K562 (cell line): ENCODE measurements at regions not wholly inside any gene's neighbourhood (a gene's known extent, or its start where the extent isn't known, plus 50 kb on each side); places are given as distances from the start of the nearest gene placed in this dataset.
A peak's percentile ranks its signal among the peaks of the same experiment; 100 is the strongest.

Experiments used
- ATAC-seq: fragments of 200-7000 bp; cut with Tn5 transposase; 3 replicates; pipeline ENCODE4 v1.9.1; 2020; ENCODE audit warnings: moderate library complexity
- BruUV-seq: library from RNA; stranded (reverse); fragments of 400-500 nt; replicated peaks from 2 replicates; lab custom pipeline; 2021; lab: Mats Ljungman, UMichigan
- CTCF ChIA-PET: fragments of 300-600 bp; formaldehyde crosslinking; extraction: SDS; loops from one replicate; lab custom pipeline; 2021; ENCODE audit warnings: low intra/inter-chr PET ratio; lab: Yijun Ruan, JAX
- POLR2A ChIA-PET: fragments of 300-600, 350-650 bp; sonication (Branson Sonifier 250); formaldehyde crosslinking; extraction: SDS; loops from one replicate; lab custom pipeline; 2021; ENCODE audit warnings: antibody characterized with exemption, inconsistent platforms; lab: Yijun Ruan, JAX
- DNase-seq, 4 experiments: peaks; one replicate each; pipeline versions ENCODE4 v3.0.0 to v3.0.0-alpha.2; 2011 to 2018; ENCODE audit warnings: low spot score in 3 of 4, mixed read lengths in 3 of 4; ENCODE audit errors: extremely low read depth in 1 of 4
- FAIRE-seq: peaks from 2 replicates; lab custom pipeline; 2011; peaks lifted over from hg19 to GRCh38; lab: Jason Lieb, UNC
- H2AFZ ChIP-seq: 2 replicates; pipeline ENCODE4 v1.6.0; 2011; ENCODE audit warnings: low read depth, low read length, control low read depth, inconsistent platforms
- H3K27ac ChIP-seq: fragments of 200-600 bp; 3 replicates; pipeline ENCODE4 v1.8.0; 2011; ENCODE audit warnings: low read depth, mild to moderate bottlenecking, control low read depth, inconsistent platforms, low read length, moderate library complexity, mixed read lengths; ENCODE audit errors: extremely low read depth
- H3K27me3 ChIP-seq, 2 experiments: fragments of 300-600 bp in 1 of 2; 2 replicates in 1 of 2; 3 replicates in 1 of 2; pipeline versions ENCODE4 v1.6.0 to v1.8.0; 2011; ENCODE audit warnings: inconsistent platforms in 2 of 2, low read length in 2 of 2, mild to moderate bottlenecking in 1 of 2, mixed read lengths in 1 of 2, moderate library complexity in 1 of 2; ENCODE audit not compliant: control insufficient read depth in 2 of 2, insufficient read depth in 2 of 2
- H3K36me3 ChIP-seq: fragments of 300-600 bp; 3 replicates; pipeline ENCODE4 v1.8.0; 2011; ENCODE audit warnings: mild to moderate bottlenecking, low read length, inconsistent platforms; ENCODE audit not compliant: control insufficient read depth, insufficient read depth
- H3K4me1 ChIP-seq, 2 experiments: fragments of 200-600 bp in 1 of 2; replicated peaks in 1 of 2; 2 replicates in 1 of 2; 3 replicates in 1 of 2; pipeline versions ENCODE4 v1.5.1 to v1.8.0; 2011; ENCODE audit warnings: inconsistent platforms in 2 of 2, low read length in 2 of 2, mild to moderate bottlenecking in 1 of 2, mixed read lengths in 1 of 2, moderate library complexity in 1 of 2; ENCODE audit not compliant: control insufficient read depth in 2 of 2, insufficient read depth in 2 of 2
- H3K4me2 ChIP-seq: 2 replicates; pipeline ENCODE4 v1.6.1; 2011; ENCODE audit warnings: low read length, control low read depth, inconsistent platforms, mixed read lengths; ENCODE audit not compliant: insufficient read depth
- H3K4me3 ChIP-seq: fragments of 200-600 bp; sonication (generic), shearing (Covaris generic); 2 replicates; pipeline ENCODE4 v1.5.1; 2016; ENCODE audit warnings: control low read depth, inconsistent platforms
- H3K79me2 ChIP-seq: fragments of 200-600 bp; 3 replicates; pipeline ENCODE4 v1.8.0; 2011; ENCODE audit warnings: low read length, inconsistent platforms; ENCODE audit not compliant: control insufficient read depth, insufficient read depth
- H3K9ac ChIP-seq, 2 experiments: 2 replicates each; pipeline versions ENCODE4 v1.6.0 to v1.6.1; 2011; ENCODE audit warnings: low read depth in 2 of 2, low read length in 2 of 2, control low read depth in 1 of 2, inconsistent platforms in 1 of 2, mild to moderate bottlenecking in 1 of 2, mixed read lengths in 1 of 2; ENCODE audit not compliant: insufficient read depth in 1 of 2
- H3K9me1 ChIP-seq: one replicate; pipeline ENCODE4 v1.6.0; 2011; ENCODE audit warnings: inconsistent platforms, mild to moderate bottlenecking, low read length, moderate library complexity; ENCODE audit not compliant: control insufficient read depth, insufficient read depth
- H3K9me3 ChIP-seq: replicated peaks from 2 replicates; pipeline ENCODE4 v1.5.1; 2011; ENCODE audit warnings: low read depth, low read length, inconsistent platforms; ENCODE audit not compliant: control insufficient read depth, insufficient read depth
- H4K20me1 ChIP-seq: replicated peaks from 2 replicates; pipeline ENCODE4 v1.6.1; 2011; ENCODE audit warnings: low read length, inconsistent platforms, mixed read lengths; ENCODE audit not compliant: control insufficient read depth, insufficient read depth
- BACH1 ChIP-seq: fragments of 200-800 bp; sonication (Bioruptor generic); IDR thresholded peaks from 2 replicates; pipeline ENCODE4 v1.6.1; 2016; ENCODE audit warnings: missing genetic modification characterization, missing compliant biosample characterization
- BRD9 ChIP-seq: fragments of 450-650 bp; IDR thresholded peaks from 2 replicates; pipeline ENCODE4 v1.6.1; 2018; ENCODE audit warnings: low read depth; ENCODE audit not compliant: partially characterized antibody
- C11orf30 ChIP-seq: fragments of 450-650 bp; IDR thresholded peaks from 2 replicates; pipeline ENCODE4 v1.6.1; 2016; ENCODE audit warnings: low read depth, mild to moderate bottlenecking
- DNMT1 ChIP-seq: fragments of 450-650 bp; IDR thresholded peaks from 2 replicates; pipeline ENCODE4 v1.6.1; 2016; ENCODE audit warnings: antibody characterized with exemption, mild to moderate bottlenecking
- KLF1 ChIP-seq: fragments of 450-650 bp; IDR thresholded peaks from 2 replicates; pipeline ENCODE4 v1.6.1; 2016; ENCODE audit warnings: missing genetic modification characterization, missing compliant biosample characterization
- MAFF ChIP-seq: IDR thresholded peaks from 2 replicates; pipeline ENCODE4 v1.6.1; 2012; ENCODE audit warnings: low read length, improper control_type of control experiment
- MAFG ChIP-seq: fragments of 450-650 bp; conservative IDR thresholded peaks from 2 replicates; pipeline ENCODE4 v1.6.1; 2016; ENCODE audit warnings: missing genetic modification characterization, missing compliant biosample characterization
- MAFK ChIP-seq: IDR thresholded peaks from 2 replicates; pipeline ENCODE4 v1.6.1; 2011; ENCODE audit warnings: low read length, improper control_type of control experiment
- NFE2 ChIP-seq: IDR thresholded peaks from 2 replicates; pipeline ENCODE4 v1.6.1; 2014; ENCODE audit warnings: antibody characterized with exemption, low read depth
- NFE2L1 ChIP-seq: fragments of 450-650 bp; IDR thresholded peaks from 2 replicates; pipeline ENCODE4 v1.6.1; 2016; ENCODE audit warnings: missing genetic modification characterization, low read depth, mild to moderate bottlenecking, missing compliant biosample characterization, moderate library complexity, borderline replicate concordance
- NFIC ChIP-seq: fragments of 450-650 bp; IDR thresholded peaks from 2 replicates; pipeline ENCODE4 v1.6.1; 2017; ENCODE audit warnings: mild to moderate bottlenecking, inconsistent platforms
- SOX6 ChIP-seq: fragments of 450-650 bp; IDR thresholded peaks from 2 replicates; pipeline ENCODE4 v1.6.1; 2014; ENCODE audit warnings: mild to moderate bottlenecking
- U2AF2 ChIP-seq: fragments of 200-400 bp; formaldehyde crosslinking; optimal IDR thresholded peaks from 2 replicates; pipeline ENCODE3; 2017; ENCODE audit warnings: low read depth, mild to moderate bottlenecking, low read length
- ZNF316 ChIP-seq: fragments of 450-650 bp; IDR thresholded peaks from 2 replicates; pipeline ENCODE4 v1.6.1; 2016
- WGBS: fragments of 100-300 bp; shearing (Covaris generic); methylation state at CpG from one replicate; pipeline ENCODE4 v1.1.6; 2016; ENCODE audit warnings: low coverage, mixed read lengths; ENCODE audit not compliant: insufficient coverage; ENCODE audit errors: missing lambda C conversion rate; 5-methylcytosine and 5-hydroxymethylcytosine counted together
- in situ Hi-C: fragments of 300-500 bp; cut with MboI; formaldehyde crosslinking; loops from 4 replicates; pipeline ENCODE4 v1.15.0; 2018; ENCODE audit warnings: inconsistent platforms, mixed read lengths
- intact Hi-C: fragments of 100-400 bp; cut with micrococcal nuclease; formaldehyde crosslinking; loops from 2 replicates; pipeline ENCODE4 v1.14.2; 2022
- TF ChIP-seq, protein P1 (sequence below): fragments of 450-650 bp; IDR thresholded peaks from 2 replicates; pipeline ENCODE4 v1.6.1; 2017; ENCODE audit warnings: antibody characterized with exemption

DNA sequence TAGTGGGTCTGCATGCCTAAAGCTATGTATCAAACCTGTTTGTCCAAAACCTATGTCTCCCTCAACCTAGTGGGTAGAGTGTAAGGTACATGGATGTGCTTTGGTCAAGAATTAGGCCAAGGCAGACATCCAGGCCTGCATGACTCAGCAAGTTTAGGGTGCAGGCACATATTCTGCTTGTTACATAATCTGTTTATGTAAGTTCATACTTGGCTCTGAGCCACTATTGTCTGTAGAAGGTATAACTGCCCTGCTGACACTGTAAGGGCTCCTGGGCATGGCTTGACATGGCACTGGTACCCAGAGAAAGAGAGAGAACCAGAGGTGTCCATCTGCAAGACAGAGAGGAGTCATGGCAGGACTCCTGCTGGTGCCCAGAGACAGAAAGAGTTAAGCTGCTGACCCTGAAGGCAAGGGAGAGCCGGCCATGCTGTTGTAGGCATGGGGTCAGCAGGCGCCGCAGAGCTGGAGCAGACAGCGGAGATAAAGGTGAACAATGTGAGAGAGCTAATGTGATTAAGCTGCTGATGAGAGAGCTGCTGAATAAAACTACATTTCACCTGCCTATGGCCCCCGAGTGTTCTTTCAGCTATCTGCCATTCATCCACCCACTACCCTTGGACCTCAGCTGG, 118.5 kb upstream of the TMEM106B start:
- H3K27ac ChIP-seq: no peak overlapping the region
- no TSS peak for BruUV-seq
- in situ Hi-C loops (no loop called here), intact Hi-C loops (no loop called here)
- no peaks in the 10 kb centered on the region for H3K27me3 ChIP-seq
- DNase-seq (peak in 1 of 4 experiments; percentile 25), FAIRE-seq (no peak), ATAC-seq (peak; percentile 35)
- 13% methylated on average over 5 of the region's 5 CpGs for WGBS
- H3K36me3 ChIP-seq: no peaks in the 10 kb centered on the region
- no peak overlapping the region for H3K9ac ChIP-seq
- H2AFZ ChIP-seq: no peak overlapping the region
- no peak overlapping the region for H3K4me3 ChIP-seq
- ChIA-PET CTCF (no interaction called here), POLR2A (no interaction called here)
- H3K79me2 ChIP-seq: no peaks in the 10 kb centered on the region
- TF ChIP-seq MAFF (peak; percentile 74), U2AF2 (no peak), MAFK (peak; percentile 55; the same call in 1 of the 2 replicates), C11orf30 (peak; percentile 67), SOX6 (peak; percentile 57; the same call in 1 of the 2 replicates), NFE2L1 (tag) (peak; percentile 82), DNMT1 (no peak), BRD9 (no peak), KLF1 (tag) (no peak), ZNF316 (peak; percentile 84), NFE2 (peak; percentile 82), BACH1 (tag) (peak; percentile 39; the same call in 1 of the 2 replicates), NFIC (peak; percentile 80), MAFG (tag) (peak; percentile 91)
- TF ChIP-seq, protein P1, sequence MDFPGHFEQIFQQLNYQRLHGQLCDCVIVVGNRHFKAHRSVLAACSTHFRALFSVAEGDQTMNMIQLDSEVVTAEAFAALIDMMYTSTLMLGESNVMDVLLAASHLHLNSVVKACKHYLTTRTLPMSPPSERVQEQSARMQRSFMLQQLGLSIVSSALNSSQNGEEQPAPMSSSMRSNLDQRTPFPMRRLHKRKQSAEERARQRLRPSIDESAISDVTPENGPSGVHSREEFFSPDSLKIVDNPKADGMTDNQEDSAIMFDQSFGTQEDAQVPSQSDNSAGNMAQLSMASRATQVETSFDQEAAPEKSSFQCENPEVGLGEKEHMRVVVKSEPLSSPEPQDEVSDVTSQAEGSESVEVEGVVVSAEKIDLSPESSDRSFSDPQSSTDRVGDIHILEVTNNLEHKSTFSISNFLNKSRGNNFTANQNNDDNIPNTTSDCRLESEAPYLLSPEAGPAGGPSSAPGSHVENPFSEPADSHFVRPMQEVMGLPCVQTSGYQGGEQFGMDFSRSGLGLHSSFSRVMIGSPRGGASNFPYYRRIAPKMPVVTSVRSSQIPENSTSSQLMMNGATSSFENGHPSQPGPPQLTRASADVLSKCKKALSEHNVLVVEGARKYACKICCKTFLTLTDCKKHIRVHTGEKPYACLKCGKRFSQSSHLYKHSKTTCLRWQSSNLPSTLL: no peak
- H3K4me2 ChIP-seq: no peak overlapping the region
- no peaks in the 10 kb centered on the region for H3K4me1 ChIP-seq
- H4K20me1 ChIP-seq: no peaks in the 10 kb centered on the region
- H3K9me3 ChIP-seq: no peaks in the 10 kb centered on the region
- no peaks in the 10 kb centered on the region for H3K9me1 ChIP-seq
